Right lobe of liver (tissue), 6 donors: ENCODE measurements at regions not wholly inside any gene's neighbourhood (a gene's known extent, or its start where the extent isn't known, plus 50 kb on each side); places are given as distances from the start of the nearest gene placed in this dataset.

Source experiments
- ATAC-seq, 4 donors: fragments of 200-7000 bp; cut with Tn5 transposase; one replicate each; pipeline ENCODE4 v1.9.1; 2020; ENCODE audit warnings: mild to moderate bottlenecking in 4 of 4, moderate library complexity in 4 of 4
- DNase-seq, 3 donors: peaks; one replicate each; pipeline ENCODE4 v3.0.0-alpha.2; 2020
- H3K27ac ChIP-seq, 3 donors: fragments of 200-600 bp; one replicate each; pipeline ENCODE4 v1.8.0; 2022
- H3K27me3 ChIP-seq, 2 donors: fragments of 200-600 bp; one replicate each; pipeline ENCODE4 v1.8.0; 2022
- H3K36me3 ChIP-seq, 4 donors: fragments of 200-600 bp; sonication (generic) in 1 of 4; one replicate each; pipeline versions ENCODE4 v1.5.1 to v1.8.0; 2017 to 2022; ENCODE audit warnings: control low read depth in 1 of 4
- H3K4me1 ChIP-seq, 4 donors: fragments of 200-600 bp; sonication (generic) in 1 of 4; one replicate each; pipeline versions ENCODE4 v1.5.1 to v1.8.0; 2017 to 2022; ENCODE audit warnings: control low read depth in 1 of 4
- H3K4me3 ChIP-seq, 3 donors: fragments of 200-600 bp; one replicate each; pipeline ENCODE4 v1.8.0; 2022
- H3K9me3 ChIP-seq, 4 donors: fragments of 200-600 bp; sonication (generic) in 1 of 4; one replicate each; pipeline versions ENCODE4 v1.5.1 to v1.8.0; 2017 to 2022; ENCODE audit warnings: control low read depth in 1 of 4
- CTCF ChIP-seq, 4 donors: fragments of 200-600 bp in 3 of 4; fragments of 450-650 bp in 1 of 4; IDR thresholded peaks; one replicate each; pipeline versions ENCODE4 v1.5.1 to v1.8.0; 2016 to 2022; ENCODE audit warnings: antibody characterized with exemption in 4 of 4, mild to moderate bottlenecking in 2 of 4
- POLR2A ChIP-seq: fragments of 450-650 bp; IDR thresholded peaks from one replicate; pipeline ENCODE4 v1.6.1; 2017; ENCODE audit warnings: antibody characterized with exemption, mild to moderate bottlenecking
- WGBS: methylation state at CpG from one replicate; pipeline ENCODE4 v1.1.6; 2018; ENCODE audit warnings: low coverage, low lambda C conversion rate; ENCODE audit not compliant: insufficient coverage; ENCODE audit errors: missing lambda C conversion rate; 5-methylcytosine and 5-hydroxymethylcytosine counted together
- intact Hi-C, 2 donors: fragments of 100-400 bp; cut with DNase I; formaldehyde crosslinking; loops; one replicate each; pipeline versions ENCODE4 v1.11.2 to v1.14.1; 2022
- donor health status: DM: no; HTN: yes; CAD: no.
- donor health status: DM: no; HTN: no; CAD: no.
- donor health status: DM: no; HTN: no; CAD: no.
- donor health status: DM: no; HTN: yes; CAD: no.
- donor health status: DM: no; HTN: yes; CAD: no.

DNA sequence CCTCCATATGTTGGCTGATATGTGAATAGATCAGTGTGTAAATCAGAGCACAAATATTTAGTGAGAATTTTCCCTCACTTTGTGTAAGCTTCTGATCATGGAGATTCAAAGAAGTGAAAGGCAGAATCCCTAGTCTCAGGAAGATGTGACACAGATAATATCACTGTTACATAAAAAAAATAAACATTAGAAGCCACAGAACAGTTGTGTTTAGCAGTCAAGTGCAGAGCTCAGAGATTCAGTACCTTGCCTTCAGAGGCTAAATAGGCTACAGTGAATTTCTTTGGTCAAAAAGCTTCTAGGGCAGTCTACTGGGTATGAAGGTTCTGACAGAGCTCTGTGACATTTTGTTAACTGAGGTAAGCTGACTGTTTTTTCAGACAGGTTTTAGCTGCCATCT is 591.5 kb downstream of the METTL15 start:
- Histone ChIP-seq H3K4me3 (no peak overlapping the region), H3K9me3 (no peaks in the 10 kb centered on the region), H3K36me3 (no peaks in the 10 kb centered on the region), H3K27me3 (no peaks in the 10 kb centered on the region), H3K4me1 (no peaks in the 10 kb centered on the region), H3K27ac (no peak overlapping the region)
- intact Hi-C loops = no loop called here
- ATAC-seq = no peak
- TF ChIP-seq CTCF (IDR thresholded peaks at IDR 0.05) (no peak), POLR2A (no peak)
- no peak for DNase-seq

DNA sequence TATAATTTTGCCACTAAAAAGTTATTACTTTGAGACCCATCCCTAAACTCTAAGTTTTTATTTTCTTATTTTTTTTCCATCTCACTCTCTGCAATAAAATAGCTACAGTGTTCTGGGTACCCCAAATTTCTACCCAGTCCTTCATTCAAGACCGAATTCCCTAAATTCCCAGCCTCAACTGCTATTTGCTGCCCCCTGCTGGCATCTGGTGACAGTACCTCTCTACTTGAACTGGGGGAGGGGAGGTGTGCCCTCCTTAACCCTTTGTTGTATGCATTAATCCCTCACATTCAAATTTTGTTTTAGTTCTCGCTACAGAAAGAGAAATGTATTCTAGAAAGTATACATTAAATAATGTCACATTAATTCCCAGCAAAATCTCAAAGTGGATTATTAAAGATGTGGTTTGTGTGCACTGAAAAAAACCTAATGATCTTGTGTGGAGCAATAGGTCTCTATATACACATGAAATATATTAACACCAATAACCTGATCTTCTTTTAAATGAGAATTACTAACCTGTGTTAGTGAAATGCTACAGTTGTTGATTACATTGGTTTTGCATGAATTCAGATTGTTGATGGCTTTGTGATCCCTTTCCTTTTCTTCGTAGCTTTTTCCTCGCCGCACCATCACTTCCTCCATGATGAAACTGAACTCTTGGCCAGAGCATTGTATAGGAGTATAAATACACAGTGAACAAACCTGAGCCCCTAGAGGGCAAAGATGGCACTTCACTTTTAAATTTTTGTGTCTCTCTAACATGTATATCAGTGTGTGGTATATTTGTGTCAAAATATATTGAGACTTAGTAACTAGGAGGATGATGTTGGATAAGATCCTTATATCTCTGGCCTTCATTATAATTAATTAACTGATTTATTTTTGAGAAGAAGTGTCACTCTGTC is 590.0 kb downstream of the METTL15 start:
- TF ChIP-seq CTCF (IDR thresholded peaks at IDR 0.05) = peak; percentile 47 to 85 (median 78)
- TF ChIP-seq POLR2A = no peak
- DNase-seq (peak in 2 of 3 donors; percentile 45 to 60), ATAC-seq (peak; percentile 72 to 79 (median 75))
- WGBS = 45% methylated on average over 5 of the region's 5 CpGs
- Histone ChIP-seq H3K4me3 (no peak overlapping the region), H3K27me3 (no peaks in the 10 kb centered on the region), H3K4me1 (no peaks in the 10 kb centered on the region), H3K36me3 (no peaks in the 10 kb centered on the region), H3K9me3 (no peaks in the 10 kb centered on the region), H3K27ac (no peak overlapping the region)
- intact Hi-C loops = no loop called here

DNA sequence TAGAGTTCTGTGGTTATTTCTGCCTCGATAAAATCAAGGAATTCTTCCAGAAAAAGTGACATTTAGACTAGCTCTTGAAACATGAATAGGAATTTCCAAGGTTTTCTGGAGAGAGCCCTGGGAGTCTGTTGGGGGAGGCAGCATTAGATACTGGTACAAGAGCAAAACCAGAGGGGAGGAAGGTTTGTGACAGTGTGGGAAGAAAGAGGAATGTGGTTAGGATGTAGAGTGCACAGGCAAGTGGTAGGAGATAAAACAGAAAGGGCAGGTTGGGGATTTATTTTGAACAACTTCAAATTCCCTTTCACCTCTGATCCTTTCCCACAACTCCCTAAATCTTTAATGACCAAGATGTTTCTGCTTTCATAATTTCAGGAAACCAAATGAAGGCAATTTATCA is 588.4 kb downstream of the METTL15 start:
- intact Hi-C loops = no loop called here
- no peak overlapping the region for H3K4me3 ChIP-seq
- DNase-seq = no peak
- H3K4me1 ChIP-seq = no peaks in the 10 kb centered on the region
- TF ChIP-seq CTCF (IDR thresholded peaks at IDR 0.05) = no peak
- TF ChIP-seq POLR2A = no peak
- ATAC-seq = no peak
- WGBS = 36% methylated on average over 1 of the region's 1 CpG
- no peaks in the 10 kb centered on the region for H3K9me3 ChIP-seq
- no peaks in the 10 kb centered on the region for H3K36me3 ChIP-seq
- H3K27me3 ChIP-seq = no peaks in the 10 kb centered on the region
- no peak overlapping the region for H3K27ac ChIP-seq

GRCh38 chr11:28690746-28691145 is 582.6 kb downstream of the METTL15 start:
- no peak for DNase-seq
- Histone ChIP-seq H3K27me3 (no peaks in the 10 kb centered on the region), H3K27ac (no peak overlapping the region), H3K9me3 (no peaks in the 10 kb centered on the region), H3K4me1 (no peaks in the 10 kb centered on the region), H3K4me3 (no peak overlapping the region), H3K36me3 (no peaks in the 10 kb centered on the region)
- ATAC-seq = no peak
- TF ChIP-seq POLR2A (no peak), CTCF (IDR thresholded peaks at IDR 0.05) (no peak)
- intact Hi-C loops = no loop called here
- 59% methylated on average over 2 of the region's 2 CpGs for WGBS
